ENCODE measurements at regions not wholly inside any gene's neighbourhood (a gene's known extent, or its start where the extent isn't known, plus 50 kb on each side); places are given as distances from the start of the nearest gene placed in this dataset.
"Not testable (repeated sequence)": the region's sequence is repeated elsewhere in the genome, so short reads cannot be mapped to it uniquely, and the experiment has no call there.

- no peak for DNase-seq
Observed at GRCh38 chr11:82533628-82534327, 199.9 kb downstream of the FAM181B start.

- DNase-seq: no peak
Observed at GRCh38 chr11:82529936-82530335, 203.7 kb downstream of the FAM181B start.

GRCh38 chr11:82527081-82527584 lies 206.5 kb downstream of the FAM181B start:
- no peak for DNase-seq

GRCh38 chr11:82523141-82523540 lies 210.5 kb downstream of the FAM181B start:
- no peak for DNase-seq

GRCh38 chr11:82521427-82521826 lies 212.2 kb downstream of the FAM181B start:
- peak; percentile 8 for DNase-seq

GRCh38 chr11:82507288-82507687 lies 226.4 kb downstream of the FAM181B start:
- DNase-seq: no peak

- no peak for DNase-seq
Observed at GRCh38 chr11:82505379-82505778, 228.3 kb downstream of the FAM181B start.

- not testable (repeated sequence) for DNase-seq
Observed at GRCh38 chr11:82501174-82501573, 232.5 kb downstream of the FAM181B start.

GRCh38 chr11:82494988-82495432 lies 238.7 kb downstream of the FAM181B start:
- DNase-seq: no peak

GRCh38 chr11:82474876-82475275 lies 258.8 kb downstream of the FAM181B start:
- DNase-seq: no peak

- no peak for DNase-seq
Observed at GRCh38 chr11:82465481-82465880, 268.2 kb downstream of the FAM181B start.

GRCh38 chr11:82462608-82463242 lies 270.9 kb downstream of the FAM181B start:
- no peak for DNase-seq

- DNase-seq: no peak
Observed at GRCh38 chr11:82458761-82459160, 274.9 kb downstream of the FAM181B start.

GRCh38 chr11:82458147-82458546 lies 275.5 kb downstream of the FAM181B start:
- DNase-seq: no peak

- no peak for DNase-seq
Observed at GRCh38 chr11:82450996-82451395, 282.7 kb downstream of the FAM181B start.

- no peak for DNase-seq
Observed at GRCh38 chr11:82406611-82407010, 327.1 kb downstream of the FAM181B start.

GRCh38 chr11:82405421-82405820 lies 328.2 kb downstream of the FAM181B start:
- DNase-seq: no peak

GRCh38 chr11:82404981-82405380 lies 328.7 kb downstream of the FAM181B start:
- DNase-seq: no peak

- DNase-seq: no peak
Observed at GRCh38 chr11:82403640-82404305, 329.9 kb downstream of the FAM181B start.

- no peak for DNase-seq
Observed at GRCh38 chr11:82398300-82398815, 335.3 kb downstream of the FAM181B start.

GRCh38 chr11:82396639-82397038 lies 337.0 kb downstream of the FAM181B start:
- not testable (repeated sequence) for DNase-seq

GRCh38 chr11:82384308-82384707 lies 349.4 kb downstream of the FAM181B start:
- DNase-seq: no peak

GRCh38 chr11:82373781-82374542 lies 359.7 kb downstream of the FAM181B start:
- no peak for DNase-seq
